AG08396 (cell line): ENCODE measurements at regions not wholly inside any gene's neighbourhood (a gene's known extent, or its start where the extent isn't known, plus 50 kb on each side); places are given as distances from the start of the nearest gene placed in this dataset.
"Not testable (repeated sequence)": the region's sequence is repeated elsewhere in the genome, so short reads cannot be mapped to it uniquely, and the experiment has no call there.

Source experiments
- DNase-seq: peaks from one replicate; pipeline ENCODE4 v3.0.0; 2012; ENCODE audit warnings: low spot score, mixed read lengths

- DNase-seq = no peak
These were observed 210.6 kb upstream of the ATP10A start for GRCh38 chr15:26073430-26074333.

- DNase-seq = no peak
These were observed 207.0 kb upstream of the ATP10A start for GRCh38 chr15:26070095-26070532.

- DNase-seq = no peak
These were observed 206.1 kb upstream of the ATP10A start for GRCh38 chr15:26069231-26069641.

GRCh38 chr15:26066896-26067295 lies 203.8 kb upstream of the ATP10A start:
- DNase-seq = no peak

GRCh38 chr15:26065723-26066122 lies 202.6 kb upstream of the ATP10A start:
- DNase-seq = no peak

- DNase-seq = no peak
These were observed 198.1 kb upstream of the ATP10A start for GRCh38 chr15:26061248-26061647.

- DNase-seq = not testable (repeated sequence)
These were observed 193.6 kb upstream of the ATP10A start for GRCh38 chr15:26056766-26057165.

- DNase-seq = peak; percentile 57
These were observed 188.9 kb upstream of the ATP10A start for GRCh38 chr15:26051761-26052675.

- no peak for DNase-seq
These were observed 187.9 kb upstream of the ATP10A start for GRCh38 chr15:26050984-26051383.

- DNase-seq = no peak
These were observed 187.0 kb upstream of the ATP10A start for GRCh38 chr15:26049900-26050657.

GRCh38 chr15:26048669-26049068 lies 185.5 kb upstream of the ATP10A start:
- DNase-seq = no peak

- DNase-seq = no peak
These were observed 182.4 kb upstream of the ATP10A start for GRCh38 chr15:26045516-26045915.

GRCh38 chr15:26043018-26043417 lies 179.9 kb upstream of the ATP10A start:
- DNase-seq = no peak

- no peak for DNase-seq
These were observed 175.6 kb upstream of the ATP10A start for GRCh38 chr15:26038693-26039092.

- DNase-seq = no peak
These were observed 174.2 kb upstream of the ATP10A start for GRCh38 chr15:26037369-26037768.

GRCh38 chr15:26033493-26033892 lies 170.4 kb upstream of the ATP10A start:
- DNase-seq = no peak

- DNase-seq = no peak
These were observed 169.2 kb upstream of the ATP10A start for GRCh38 chr15:26032162-26032846.

GRCh38 chr15:26029586-26029985 lies 166.5 kb upstream of the ATP10A start:
- DNase-seq = not testable (repeated sequence)

- DNase-seq = no peak
These were observed 166.0 kb upstream of the ATP10A start for GRCh38 chr15:26029146-26029545.

GRCh38 chr15:26028086-26028740 lies 165.1 kb upstream of the ATP10A start:
- peak; percentile 27 for DNase-seq

- not testable (repeated sequence) for DNase-seq
These were observed 163.5 kb upstream of the ATP10A start for GRCh38 chr15:26026671-26027070.
